SK-N-SH (cell line): ENCODE measurements at regions not wholly inside any gene's neighbourhood (a gene's known extent, or its start where the extent isn't known, plus 50 kb on each side); places are given as distances from the start of the nearest gene placed in this dataset.
A peak's percentile ranks its signal among the peaks of the same experiment; 100 is the strongest.

Experiments
- CTCF ChIA-PET: fragments of 300-600, 350-600 bp; formaldehyde crosslinking; extraction: SDS; loops from one replicate; lab custom pipeline; 2021; lab: Yijun Ruan, JAX
- POLR2A ChIA-PET: fragments of 350-600 bp; sonication (Branson Sonifier 250); formaldehyde crosslinking; extraction: SDS; loops from one replicate; lab custom pipeline; 2020; ENCODE audit warnings: antibody characterized with exemption, inconsistent platforms; lab: Yijun Ruan, JAX
- DNase-seq: peaks from one replicate; pipeline ENCODE4 v3.0.0; 2012
- H2AFZ ChIP-seq: fragments of 200-600 bp; sonication (generic); 2 replicates; pipeline ENCODE4 v1.8.1; 2016; ENCODE audit warnings: antibody characterized with exemption, mild to moderate bottlenecking, low read depth
- H3F3A ChIP-seq: fragments of 200-600 bp; sonication (generic); replicated peaks from 2 replicates; pipeline ENCODE3; 2016; ENCODE audit warnings: antibody characterized with exemption, mild to moderate bottlenecking; ENCODE audit not compliant: insufficient read depth
- H3K27ac ChIP-seq, 2 experiments: fragments of 200-500 bp in 1 of 2; fragments of 200-600 bp in 1 of 2; sonication (Bioruptor generic) in 1 of 2; sonication (generic), shearing (Covaris generic) in 1 of 2; 2 replicates each; pipeline versions ENCODE4 v1.5.1 to v1.6.1; 2014 to 2016; ENCODE audit warnings: low read depth in 2 of 2, inconsistent platforms in 1 of 2, low read length in 1 of 2, mild to moderate bottlenecking in 1 of 2, mixed read lengths in 1 of 2
- H3K27me3 ChIP-seq: fragments of 200-600 bp; sonication (generic), shearing (Covaris generic); 2 replicates; pipeline ENCODE4 v1.6.1; 2016; ENCODE audit warnings: mixed run types; ENCODE audit not compliant: insufficient read depth
- H3K36me3 ChIP-seq, 2 experiments: fragments of 200-500 bp in 1 of 2; fragments of 200-600 bp in 1 of 2; sonication (Bioruptor generic) in 1 of 2; sonication (generic) in 1 of 2; replicated peaks in 1 of 2; 2 replicates each; pipeline versions ENCODE3 to v1.5.1; 2014 to 2016; ENCODE audit warnings: low read length in 1 of 2, mild to moderate bottlenecking in 1 of 2; ENCODE audit not compliant: insufficient read depth in 2 of 2, control insufficient read depth in 1 of 2
- H3K4me1 ChIP-seq, 2 experiments: fragments of 200-500 bp in 1 of 2; fragments of 200-600 bp in 1 of 2; sonication (Bioruptor generic) in 1 of 2; sonication (generic), shearing (Covaris generic) in 1 of 2; 2 replicates each; pipeline versions ENCODE4 v1.5.1 to v1.6.1; 2014 to 2016; ENCODE audit warnings: low read depth in 1 of 2, low read length in 1 of 2, mixed run types in 1 of 2; ENCODE audit not compliant: insufficient read depth in 2 of 2, control insufficient read depth in 1 of 2
- H3K4me2 ChIP-seq: fragments of 200-600 bp; sonication (generic), shearing (Covaris generic); 2 replicates; pipeline ENCODE4 v1.6.1; 2017; ENCODE audit warnings: mixed run types
- H3K4me3 ChIP-seq, 2 experiments: fragments of 200-500 bp in 1 of 2; fragments of 200-600 bp in 1 of 2; sonication (Bioruptor generic) in 1 of 2; sonication (generic), shearing (Covaris generic) in 1 of 2; 2 replicates each; pipeline versions ENCODE4 v1.5.1 to v1.8.1; 2014 to 2016; ENCODE audit warnings: low read depth in 2 of 2, inconsistent platforms in 1 of 2, low read length in 1 of 2, mild to moderate bottlenecking in 1 of 2, mixed read lengths in 1 of 2, moderate library complexity in 1 of 2
- H3K79me2 ChIP-seq: fragments of 200-600 bp; sonication (generic); 2 replicates; pipeline ENCODE4 v1.8.1; 2017; ENCODE audit warnings: mild to moderate bottlenecking; ENCODE audit not compliant: insufficient read depth
- H3K9ac ChIP-seq: fragments of 200-600 bp; sonication (generic); 2 replicates; pipeline ENCODE4 v1.6.1; 2017; ENCODE audit warnings: mixed run types
- H3K9me2 ChIP-seq: fragments of 200-600 bp; sonication (generic); 2 replicates; pipeline ENCODE4 v1.6.1; 2017; ENCODE audit warnings: mixed run types
- H3K9me3 ChIP-seq: fragments of 200-600 bp; sonication (generic); 2 replicates; pipeline ENCODE4 v1.6.1; 2017; ENCODE audit warnings: mixed run types, mild to moderate bottlenecking, moderate library complexity
- H4K20me1 ChIP-seq: fragments of 200-600 bp; sonication (generic); 2 replicates; pipeline ENCODE4 v1.6.1; 2017; ENCODE audit warnings: mild to moderate bottlenecking, mixed run types; ENCODE audit not compliant: insufficient read depth
- CHD2 ChIP-seq: fragments of 150-350 bp; IDR thresholded peaks from 2 replicates; pipeline ENCODE4 v1.6.1; 2018; ENCODE audit warnings: low read length; ENCODE audit not compliant: partially characterized antibody
- ELF1 ChIP-seq: IDR thresholded peaks from 2 replicates; pipeline ENCODE4 v1.4.0; 2012
- EP300 ChIP-seq, 2 experiments: IDR thresholded peaks; 2 replicates each; pipeline versions ENCODE4 v1.4.0 to v1.6.1; 2012; ENCODE audit warnings: borderline replicate concordance in 1 of 2, low read depth in 1 of 2, low read length in 1 of 2
- FOSL2 ChIP-seq: IDR thresholded peaks from 2 replicates; pipeline ENCODE4 v1.4.0; 2012; ENCODE audit warnings: low read depth, mild to moderate bottlenecking, moderate library complexity, borderline replicate concordance
- FOXJ3 ChIP-seq: sonication (generic); formaldehyde crosslinking; IDR thresholded peaks from 2 replicates; pipeline ENCODE4 v1.5.1; 2020; ENCODE audit warnings: mild to moderate bottlenecking, missing genetic modification reagents
- FOXM1 ChIP-seq: IDR thresholded peaks from 2 replicates; pipeline ENCODE4 v1.4.0; 2012; ENCODE audit warnings: low read depth, mild to moderate bottlenecking
- GATA2 ChIP-seq: sonication (generic); formaldehyde crosslinking; IDR thresholded peaks from 2 replicates; pipeline ENCODE4 v1.5.0; 2020; ENCODE audit warnings: mild to moderate bottlenecking, missing genetic modification reagents
- JUND ChIP-seq: IDR thresholded peaks from 2 replicates; pipeline ENCODE4 v1.4.0; 2012
- MXI1 ChIP-seq: IDR thresholded peaks from 2 replicates; pipeline ENCODE4 v1.6.1; 2012; ENCODE audit warnings: mild to moderate bottlenecking, low read depth, low read length, improper control_type of control experiment
- NFIC ChIP-seq: IDR thresholded peaks from 2 replicates; pipeline ENCODE4 v1.4.0; 2012; ENCODE audit warnings: borderline replicate concordance
- RAD21 ChIP-seq: IDR thresholded peaks from 2 replicates; pipeline ENCODE4 v1.6.1; 2012; ENCODE audit warnings: mild to moderate bottlenecking, low read length
- RCOR1 ChIP-seq: fragments of 150-350 bp; IDR thresholded peaks from 2 replicates; pipeline ENCODE4 v1.6.1; 2017; ENCODE audit warnings: antibody characterized with exemption, low read length
- RXRA ChIP-seq: IDR thresholded peaks from 2 replicates; pipeline ENCODE4 v1.4.0; 2012; ENCODE audit warnings: low read depth, mild to moderate bottlenecking, borderline replicate concordance
- SIN3A ChIP-seq: IDR thresholded peaks from 2 replicates; pipeline ENCODE4 v1.6.1; 2012; ENCODE audit warnings: low read depth, mild to moderate bottlenecking, low read length, moderate library complexity, borderline replicate concordance
- SMC3 ChIP-seq: IDR thresholded peaks from 2 replicates; pipeline ENCODE4 v1.6.1; 2012; ENCODE audit warnings: low read depth, low read length, improper control_type of control experiment
- TAF1 ChIP-seq: IDR thresholded peaks from 2 replicates; pipeline ENCODE4 v1.6.1; 2012; ENCODE audit warnings: low read depth, mild to moderate bottlenecking, low read length, moderate library complexity, borderline replicate concordance
- TCF12 ChIP-seq: IDR thresholded peaks from 2 replicates; pipeline ENCODE4 v1.4.0; 2012
- WGBS: methylation state at CpG from one replicate; pipeline ENCODE4 v1.1.6; 2017; ENCODE audit warnings: low lambda C conversion rate; 5-methylcytosine and 5-hydroxymethylcytosine counted together

DNA sequence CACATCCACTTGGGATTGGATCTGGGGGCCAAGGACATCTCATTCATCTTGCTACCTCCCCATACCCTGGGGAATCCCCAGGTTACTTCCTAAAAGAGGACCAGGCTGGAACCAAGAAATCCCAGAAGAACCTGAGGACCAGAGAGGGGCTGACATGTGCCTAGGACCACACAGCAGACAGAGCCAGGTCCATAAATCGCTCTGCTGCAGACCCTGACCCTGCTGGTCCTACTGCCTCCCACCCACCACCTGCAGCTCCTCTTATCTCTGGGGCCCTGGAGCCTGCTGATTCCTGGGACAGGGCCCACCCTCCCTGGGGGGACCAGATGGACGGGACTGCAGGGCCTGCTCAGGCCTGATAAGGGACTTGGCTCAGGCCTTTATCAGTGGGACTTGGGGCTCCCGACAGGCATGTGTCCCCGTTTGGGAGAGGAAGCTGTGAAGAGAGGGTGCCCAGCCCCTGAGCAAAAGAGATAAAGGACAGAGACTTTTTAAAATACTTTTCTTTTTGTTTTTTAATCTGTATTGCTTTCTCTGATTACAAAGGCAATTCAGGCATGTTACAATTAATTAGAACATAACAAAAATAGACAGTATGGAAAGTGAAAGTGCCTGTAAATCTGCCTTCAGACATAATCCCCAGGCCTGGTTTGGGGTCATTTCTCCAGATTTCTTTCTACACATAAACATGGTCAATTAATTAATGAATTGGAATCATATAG is 101.3 kb upstream of the LARP1 start:
- DNase-seq: peak; percentile 80
- no peaks in the 10 kb centered on the region for H3F3A ChIP-seq
- H3K36me3 ChIP-seq: no peaks in the 10 kb centered on the region
- no peaks in the 10 kb centered on the region for H3K9me3 ChIP-seq
- CTCF ChIA-PET: interaction anchor here (0.5 to 1.6 kb wide), 5 partner anchors 15 to 203 kb away, joined by 3 to 5 read pairs (median 3); no protein-coding TSS in a partner anchor
- 36% methylated on average over 3 of the region's 4 CpGs for WGBS
- no peaks in the 10 kb centered on the region for H3K27me3 ChIP-seq
- H3K4me3 ChIP-seq: no peak overlapping the region
- H4K20me1 ChIP-seq: no peaks in the 10 kb centered on the region
- no peak overlapping the region for H3K9ac ChIP-seq
- TF ChIP-seq MXI1 (peak; percentile 39; the same call in 1 of the 2 replicates), GATA2 (CRISPR knock-in tag) (peak; percentile 98), RXRA (no peak), JUND (no peak), ELF1 (no peak), FOXJ3 (CRISPR knock-in tag) (peak; percentile 61; the same call in 1 of the 2 replicates), CHD2 (peak; percentile 68), RCOR1 (peak; percentile 60), RAD21 (peak; percentile 11; the same call in 1 of the 2 replicates), EP300 (IDR thresholded peaks at IDR 0.05; ENCODE audit: borderline replicate concordance in 1 of 2, low read depth in 1 of 2, low read length in 1 of 2) (peak in 1 of 2 experiments; percentile 82; a peak in 2 of 4 replicates)
- peaks cover 0 to 12% of the 10 kb centered on the region in 2 experiments; a peak in 1 of 4 replicates for H3K4me1 ChIP-seq
- peak overlapping the region; percentile 52; the same call in 1 of the 2 replicates for H2AFZ ChIP-seq
- H3K27ac ChIP-seq: peak overlapping the region in 1 of 2 experiments; percentile 39; a peak in 2 of 4 replicates
- POLR2A ChIA-PET: interaction anchor here (0.7 to 1.1 kb wide), 2 partner anchors 118 to 206 kb away, joined by 3 to 5 read pairs; no protein-coding TSS in a partner anchor
- no peaks in the 10 kb centered on the region for H3K9me2 ChIP-seq
- no peaks in the 10 kb centered on the region for H3K79me2 ChIP-seq
- peak overlapping the region; percentile 35; the same call in 1 of the 2 replicates for H3K4me2 ChIP-seq

DNA sequence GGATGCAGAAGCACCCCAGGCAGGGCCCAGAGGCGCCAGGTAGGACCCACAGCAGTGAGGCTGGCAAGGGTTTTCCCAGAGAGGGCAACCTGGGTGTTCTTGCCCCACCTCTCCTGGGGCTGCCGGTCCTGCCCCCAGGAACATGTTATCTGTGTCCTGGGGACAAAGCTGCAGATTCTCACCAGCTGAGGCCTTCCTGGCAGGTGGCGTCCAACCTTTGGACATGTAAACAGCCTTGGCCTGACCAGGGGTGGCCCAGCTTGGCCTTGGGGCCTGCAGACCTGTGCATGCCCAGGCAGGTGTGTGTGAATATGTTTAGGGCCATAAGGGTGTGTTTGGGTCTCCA is 101.8 kb upstream of the LARP1 start:
- DNase-seq: no peak
- ChIA-PET POLR2A (interaction anchor here (1.1 kb wide), 1 partner anchor 118 kb away, joined by 3 read pairs; no protein-coding TSS in a partner anchor), CTCF (interaction anchor here (0.5 to 1.6 kb wide), 7 partner anchors 12 to 204 kb away, joined by 3 to 6 read pairs (median 4); no protein-coding TSS in a partner anchor)

More for the DNA sequence above, 101.8 kb upstream of the LARP1 start:
- no peak overlapping the region for H3K4me3 ChIP-seq
- no peaks in the 10 kb centered on the region for H3K27me3 ChIP-seq
- H3K4me2 ChIP-seq: no peak overlapping the region
- H3K9me2 ChIP-seq: no peaks in the 10 kb centered on the region
- no peaks in the 10 kb centered on the region for H3F3A ChIP-seq
- 100% methylated on average over 1 of the region's 3 CpGs for WGBS
- no peaks in the 10 kb centered on the region for H3K79me2 ChIP-seq
- H4K20me1 ChIP-seq: no peaks in the 10 kb centered on the region
- no peaks in the 10 kb centered on the region for H3K36me3 ChIP-seq
- H3K27ac ChIP-seq: peak overlapping the region in 1 of 2 experiments; percentile 20; a peak in 1 of 4 replicates
- TF ChIP-seq ELF1 (no peak), FOSL2 (no peak), RAD21 (no peak), NFIC (no peak), SIN3A (no peak), FOXM1 (no peak), TAF1 (no peak), SMC3 (no peak), TCF12 (no peak)
- TF ChIP-seq, all 33 proteins: peak for 0
- Histone ChIP-seq H2AFZ (no peak overlapping the region), H3K4me1 (peaks cover 0 to 12% of the 10 kb centered on the region in 2 experiments; a peak in 1 of 4 replicates), H3K9me3 (no peaks in the 10 kb centered on the region), H3K9ac (no peak overlapping the region)
